H9 (cell line): ENCODE measurements at regions not wholly inside any gene's neighbourhood (a gene's known extent, or its start where the extent isn't known, plus 50 kb on each side); places are given as distances from the start of the nearest gene placed in this dataset.

Source experiments
- DNase-seq: peaks from one replicate; pipeline ENCODE4 v3.0.0-alpha.2; 2017
- H2AFZ ChIP-seq: one replicate; pipeline ENCODE4 v1.6.1; 2013; ENCODE audit warnings: mild to moderate bottlenecking, low read length, control low read depth, moderate library complexity
- H2AK5ac ChIP-seq: 2 replicates; pipeline ENCODE4 v1.6.1; 2013; ENCODE audit warnings: low read length, control low read depth, mixed read lengths; ENCODE audit not compliant: insufficient read length
- H2BK120ac ChIP-seq: one replicate; pipeline ENCODE4 v1.6.1; 2013; ENCODE audit warnings: low read depth, mild to moderate bottlenecking, low read length, control low read depth, inconsistent platforms; ENCODE audit not compliant: poor library complexity, severe bottlenecking
- H2BK12ac ChIP-seq: 2 replicates; pipeline ENCODE4 v1.6.1; 2013; ENCODE audit warnings: low read length, control low read depth, mixed read lengths, low read depth; ENCODE audit not compliant: insufficient read length
- H2BK15ac ChIP-seq: 2 replicates; pipeline ENCODE4 v1.6.1; 2013; ENCODE audit warnings: low read depth, low read length, control low read depth
- H2BK20ac ChIP-seq: one replicate; pipeline ENCODE4 v1.6.1; 2013; ENCODE audit warnings: low read depth, mild to moderate bottlenecking, low read length, control low read depth, inconsistent platforms; ENCODE audit not compliant: poor library complexity, severe bottlenecking
- H2BK5ac ChIP-seq: 2 replicates; pipeline ENCODE4 v1.6.1; 2013; ENCODE audit warnings: low read length, control low read depth, mixed read lengths; ENCODE audit not compliant: insufficient read length
- H3K14ac ChIP-seq: 2 replicates; pipeline ENCODE4 v1.6.1; 2013; ENCODE audit warnings: low read length, control low read depth; ENCODE audit not compliant: insufficient read depth
- H3K18ac ChIP-seq: 2 replicates; pipeline ENCODE4 v1.6.1; 2013; ENCODE audit warnings: low read depth, mild to moderate bottlenecking, mixed read lengths, low read length, control low read depth; ENCODE audit not compliant: insufficient read length
- H3K23ac ChIP-seq: 2 replicates; pipeline ENCODE4 v1.6.1; 2013; ENCODE audit warnings: low read length, control low read depth, mixed read lengths, low read depth; ENCODE audit not compliant: insufficient read length
- H3K23me2 ChIP-seq: 2 replicates; pipeline ENCODE4 v1.6.1; 2013; ENCODE audit warnings: low read depth, mild to moderate bottlenecking, mixed read lengths, low read length, control low read depth; ENCODE audit not compliant: insufficient read length, poor library complexity, severe bottlenecking
- H3K27ac ChIP-seq: 2 replicates; pipeline ENCODE4 v1.5.1; 2013; ENCODE audit warnings: low read length, control low read depth, mixed read lengths, low read depth; ENCODE audit not compliant: insufficient read length
- H3K27me3 ChIP-seq: 2 replicates; pipeline ENCODE4 v1.6.1; 2013; ENCODE audit warnings: low read length, control low read depth, inconsistent platforms; ENCODE audit not compliant: insufficient read depth
- H3K4ac ChIP-seq: 2 replicates; pipeline ENCODE4 v1.6.1; 2013; ENCODE audit warnings: low read depth, mild to moderate bottlenecking, control low read depth, inconsistent platforms, low read length, moderate library complexity
- H3K4me1 ChIP-seq: 2 replicates; pipeline ENCODE4 v1.6.1; 2013; ENCODE audit warnings: low read length, control low read depth, inconsistent platforms; ENCODE audit not compliant: insufficient read depth
- H3K4me2 ChIP-seq: 2 replicates; pipeline ENCODE4 v1.6.1; 2013; ENCODE audit warnings: low read length, control low read depth, mixed read lengths; ENCODE audit not compliant: insufficient read length, insufficient read depth
- H3K56ac ChIP-seq: 2 replicates; pipeline ENCODE4 v1.6.1; 2013; ENCODE audit warnings: low read depth, mild to moderate bottlenecking, mixed read lengths, low read length, control low read depth; ENCODE audit not compliant: insufficient read length
- H3K79me1 ChIP-seq: 2 replicates; pipeline ENCODE4 v1.6.1; 2013; ENCODE audit warnings: low read depth, mild to moderate bottlenecking, moderate library complexity, low read length, control low read depth, inconsistent platforms; ENCODE audit not compliant: insufficient read depth, poor library complexity, severe bottlenecking
- H3K79me2 ChIP-seq: 2 replicates; pipeline ENCODE4 v1.6.1; 2013; ENCODE audit warnings: low read length, control low read depth, inconsistent platforms; ENCODE audit not compliant: insufficient read depth
- H3K9ac ChIP-seq: 2 replicates; pipeline ENCODE4 v1.6.1; 2013; ENCODE audit warnings: low read length, control low read depth, mixed read lengths; ENCODE audit not compliant: insufficient read length; ENCODE audit errors: extremely low read depth
- H3K9me3 ChIP-seq: one replicate; pipeline ENCODE4 v1.6.1; 2013; ENCODE audit warnings: low read depth, low read length, inconsistent platforms; ENCODE audit not compliant: control insufficient read depth
- H3T11ph ChIP-seq: one replicate; pipeline ENCODE4 v1.6.1; 2013; ENCODE audit warnings: mild to moderate bottlenecking, low read length, control low read depth, inconsistent platforms
- H4K20me1 ChIP-seq: one replicate; pipeline ENCODE4 v1.6.1; 2013; ENCODE audit not compliant: control insufficient read depth, insufficient read length, insufficient read depth
- H4K5ac ChIP-seq: 2 replicates; pipeline ENCODE4 v1.6.1; 2013; ENCODE audit warnings: low read depth, mild to moderate bottlenecking, mixed read lengths, low read length, control low read depth; ENCODE audit not compliant: insufficient read length
- H4K8ac ChIP-seq: replicated peaks from 2 replicates; pipeline ENCODE4 v1.6.1; 2013; ENCODE audit warnings: low read length, control low read depth, mixed read lengths, low read depth; ENCODE audit not compliant: insufficient read length
- H4K91ac ChIP-seq: 2 replicates; pipeline ENCODE4 v1.6.1; 2013; ENCODE audit warnings: low read depth, mild to moderate bottlenecking, moderate library complexity, mixed read lengths, low read length, control low read depth; ENCODE audit not compliant: insufficient read length
- H3K27ac Mint-ChIP-seq, 3 experiments: 2 replicates in 2 of 3; 3 replicates in 1 of 3; pipeline ENCODE4 v1.8.0; 2020 to 2021; ENCODE audit warnings: mixed read lengths in 3 of 3, mild to moderate bottlenecking in 1 of 3, moderate library complexity in 1 of 3
- H3K27me3 Mint-ChIP-seq: 2 replicates; pipeline ENCODE4 v1.8.0; 2021; ENCODE audit warnings: low read depth, mild to moderate bottlenecking, moderate library complexity, mixed read lengths
- H3K36me3 Mint-ChIP-seq, 3 experiments: 2 replicates in 2 of 3; 3 replicates in 1 of 3; pipeline ENCODE4 v1.8.0; 2020 to 2021; ENCODE audit warnings: low read depth in 3 of 3, mixed read lengths in 3 of 3; ENCODE audit not compliant: insufficient read depth in 1 of 3
- H3K4me1 Mint-ChIP-seq, 2 experiments: 2 replicates each; pipeline ENCODE4 v1.8.0; 2020; ENCODE audit warnings: mixed read lengths in 2 of 2
- H3K4me3 Mint-ChIP-seq, 2 experiments: 2 replicates in 1 of 2; 3 replicates in 1 of 2; pipeline ENCODE4 v1.8.0; 2020 to 2021; ENCODE audit warnings: mild to moderate bottlenecking in 2 of 2, mixed read lengths in 2 of 2, moderate library complexity in 1 of 2
- H3K9me3 Mint-ChIP-seq, 2 experiments: 2 replicates in 1 of 2; 3 replicates in 1 of 2; pipeline ENCODE4 v1.8.0; 2020; ENCODE audit warnings: mild to moderate bottlenecking in 2 of 2, mixed read lengths in 2 of 2, moderate library complexity in 1 of 2
- CTCF ChIP-seq: fragments of 200-600 bp; sonication (generic); conservative IDR thresholded peaks from 3 replicates; pipeline ENCODE4 v1.8.0; 2021; ENCODE audit warnings: antibody characterized with exemption, mild to moderate bottlenecking
- WGBS: extraction: QIAGEN DNeasy Blood & Tissue Kit; methylation state at CpG from one replicate; pipeline ENCODE4 v1.1.7; 2013; ENCODE audit warnings: missing lambda C conversion rate, low lambda C conversion rate, mixed read lengths; ENCODE audit not compliant: insufficient read length; ENCODE audit errors: extremely low coverage; 5-methylcytosine and 5-hydroxymethylcytosine counted together

GRCh38 chr7:119943942-119944600 lies 328.9 kb upstream of the KCND2 start:
- Mint-ChIP-seq H3K9me3 (no peaks in the 10 kb centered on the region), H3K36me3 (no peaks in the 10 kb centered on the region), H3K4me3 (no peak overlapping the region), H3K4me1 (no peaks in the 10 kb centered on the region), H3K27ac (peak overlapping the region in 1 of 3 experiments; percentile 32; a peak in 3 of 7 replicates), H3K27me3 (no peaks in the 10 kb centered on the region)
- Histone ChIP-seq H3K79me1 (no peaks in the 10 kb centered on the region), H3K23me2 (no peaks in the 10 kb centered on the region), H3K4ac (no peak overlapping the region), H3K79me2 (no peaks in the 10 kb centered on the region), H2BK5ac (no peak overlapping the region), H3K56ac (no peak overlapping the region), H3K9me3 (no peaks in the 10 kb centered on the region), H2AFZ (no peak overlapping the region), H3K14ac (no peak overlapping the region), H3K27me3 (no peaks in the 10 kb centered on the region), H4K8ac (no peak overlapping the region), H3T11ph (no peak overlapping the region), H3K4me1 (no peaks in the 10 kb centered on the region), H3K27ac (no peak overlapping the region), H4K20me1 (no peaks in the 10 kb centered on the region), H4K5ac (no peak overlapping the region), H3K4me2 (no peak overlapping the region), H2BK12ac (no peak overlapping the region), H3K9ac (no peak overlapping the region), H3K23ac (no peak overlapping the region), H2BK120ac (no peak overlapping the region), H3K18ac (no peak overlapping the region), H4K91ac (no peak overlapping the region), H2BK15ac (no peak overlapping the region), H2AK5ac (no peak overlapping the region), H2BK20ac (no peak overlapping the region)
- WGBS = no CpG with 5 or more reads among the region's 5 CpGs
- no peak for TF ChIP-seq CTCF
- DNase-seq = no peak
